ENCODE measurements at regions not wholly inside any gene's neighbourhood (a gene's known extent, or its start where the extent isn't known, plus 50 kb on each side); places are given as distances from the start of the nearest gene placed in this dataset.
"Not testable (repeated sequence)": the region's sequence is repeated elsewhere in the genome, so short reads cannot be mapped to it uniquely, and the experiment has no call there.

DNA sequence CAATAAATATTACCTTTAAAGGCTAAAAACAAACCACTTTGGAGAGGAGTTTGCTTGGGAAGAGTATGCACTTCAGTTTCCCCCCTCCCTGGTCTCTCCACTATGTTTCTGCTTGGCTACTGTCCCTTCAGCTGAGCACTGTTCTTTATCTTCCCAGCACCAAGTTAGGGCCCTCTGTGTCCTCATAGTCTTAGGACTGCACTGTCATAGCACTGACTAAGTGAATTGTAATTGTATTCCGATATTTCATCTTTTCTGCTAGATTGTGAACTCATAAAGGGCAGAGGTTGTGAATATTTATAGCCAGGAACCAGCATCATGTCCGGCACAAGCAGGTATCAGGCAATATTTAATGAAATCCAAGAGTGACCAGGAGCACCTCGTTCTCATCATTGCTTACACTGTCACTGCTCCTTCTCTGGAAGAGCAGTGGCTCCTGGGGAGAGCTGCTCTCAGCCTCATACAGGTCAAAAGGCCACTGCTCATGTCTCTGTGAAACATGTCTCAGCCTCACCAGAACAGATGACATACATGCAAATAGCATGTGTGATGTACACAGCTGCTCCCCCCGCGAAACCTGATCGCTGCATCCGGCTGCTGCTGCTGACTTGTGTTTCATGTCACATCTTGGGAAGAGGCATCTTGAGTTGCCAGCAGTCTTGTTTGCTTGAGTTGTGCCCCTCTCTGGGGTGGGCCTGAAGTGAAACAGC, 279.7 kb upstream of the MSX2 start:
- DNase-seq (ENCODE audit: low read depth): no peak

DNA sequence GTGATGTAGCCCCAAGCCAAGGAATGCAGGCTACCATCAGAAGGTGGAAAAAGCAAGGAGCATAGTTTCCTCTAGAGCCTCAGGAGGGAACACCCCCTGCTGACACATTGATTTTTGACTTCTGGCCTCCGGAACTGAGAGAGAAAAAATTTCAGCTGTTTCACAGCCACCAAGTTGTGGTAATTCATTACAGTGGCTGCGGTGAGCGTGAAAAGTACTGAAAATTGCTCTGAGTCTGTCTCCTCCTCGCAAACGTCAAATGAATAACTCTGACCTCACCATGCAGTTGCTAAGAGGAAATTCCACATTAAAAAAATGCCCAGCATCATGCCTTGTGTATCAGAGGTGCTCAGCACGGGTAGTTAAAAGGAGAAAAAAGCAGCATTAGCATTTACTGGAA, 277.9 kb upstream of the MSX2 start:
- no peak for DNase-seq (ENCODE audit: low read depth)

DNA sequence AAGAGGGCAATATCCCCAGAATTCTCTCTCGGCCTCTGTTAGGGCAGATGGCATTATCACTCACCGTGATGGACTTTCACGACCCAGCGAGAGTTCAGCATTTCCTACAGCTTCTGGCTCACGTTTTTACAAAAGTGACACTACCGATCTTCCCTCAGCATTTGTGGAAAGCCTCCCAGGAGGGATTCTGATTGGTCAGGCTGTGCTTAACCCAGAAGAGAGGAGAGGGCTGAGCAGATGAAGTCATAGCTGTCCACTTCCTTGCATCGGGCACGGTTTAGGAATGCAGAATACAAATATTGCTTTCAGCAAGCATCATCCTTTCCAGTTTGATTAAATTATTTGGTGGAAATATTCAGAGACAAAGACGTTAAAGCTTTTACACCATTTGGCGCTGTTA, 277.4 kb upstream of the MSX2 start:
- no peak for DNase-seq (ENCODE audit: low read depth)

DNA sequence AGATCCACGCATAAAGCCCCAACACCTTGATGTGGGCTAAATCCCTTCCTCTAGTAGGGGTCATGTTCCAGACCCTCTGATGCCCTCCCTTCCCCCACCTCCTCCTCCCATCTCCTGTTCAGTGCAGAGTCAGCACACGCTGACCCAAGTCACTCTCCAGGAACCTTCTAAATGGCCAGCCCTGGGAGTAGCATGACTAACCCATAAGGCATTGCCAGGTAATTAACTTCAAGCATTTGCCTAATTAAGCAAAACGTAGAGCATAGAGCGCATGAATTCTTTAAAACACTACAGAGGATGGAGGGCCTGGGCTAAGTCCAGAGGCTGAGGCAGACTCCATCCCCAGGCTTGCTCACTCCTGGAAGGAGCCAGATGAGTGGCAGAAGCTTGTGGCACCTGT, 276.3 kb upstream of the MSX2 start:
- DNase-seq (ENCODE audit: low read depth): no peak

DNA sequence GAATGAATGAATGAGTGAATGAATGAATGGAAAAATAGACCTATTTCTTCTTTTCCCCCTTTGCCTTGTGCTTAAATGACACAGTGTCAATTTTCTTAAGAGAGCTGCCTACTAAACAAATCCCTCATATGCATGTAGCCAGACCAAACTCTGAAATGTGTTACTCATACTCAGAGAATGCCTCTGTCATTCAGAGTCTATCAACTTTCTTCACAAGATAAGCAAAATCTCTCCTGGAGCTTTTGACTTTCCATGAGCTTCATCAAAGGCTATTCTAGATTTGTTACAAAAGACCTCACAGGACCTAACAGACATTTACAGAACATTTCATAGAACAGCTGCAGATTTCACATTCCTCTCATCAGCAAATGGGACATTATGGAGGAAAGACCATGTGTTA, 275.7 kb upstream of the MSX2 start:
- DNase-seq (ENCODE audit: low read depth): peak; percentile 17

DNA sequence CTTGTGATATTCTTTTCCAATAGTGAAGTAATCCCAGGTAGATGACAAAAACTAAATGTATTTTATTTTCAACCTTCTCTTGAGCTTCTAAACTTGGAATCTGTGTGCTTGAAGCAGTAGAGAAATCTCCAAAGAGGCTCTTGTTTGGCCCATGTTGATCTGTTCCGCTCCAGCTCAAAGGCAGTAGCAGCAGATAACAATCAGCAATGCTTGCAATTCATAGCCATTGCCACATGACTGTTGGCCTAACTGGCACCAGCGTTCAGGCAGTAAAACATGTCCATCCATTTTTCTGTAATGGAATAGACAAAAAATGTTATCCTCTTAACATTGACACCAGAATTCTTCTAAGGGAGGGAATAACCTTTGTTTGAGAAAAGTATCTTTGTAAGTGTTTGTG, 270.7 kb upstream of the MSX2 start:
- no peak for DNase-seq (ENCODE audit: low read depth)

DNA sequence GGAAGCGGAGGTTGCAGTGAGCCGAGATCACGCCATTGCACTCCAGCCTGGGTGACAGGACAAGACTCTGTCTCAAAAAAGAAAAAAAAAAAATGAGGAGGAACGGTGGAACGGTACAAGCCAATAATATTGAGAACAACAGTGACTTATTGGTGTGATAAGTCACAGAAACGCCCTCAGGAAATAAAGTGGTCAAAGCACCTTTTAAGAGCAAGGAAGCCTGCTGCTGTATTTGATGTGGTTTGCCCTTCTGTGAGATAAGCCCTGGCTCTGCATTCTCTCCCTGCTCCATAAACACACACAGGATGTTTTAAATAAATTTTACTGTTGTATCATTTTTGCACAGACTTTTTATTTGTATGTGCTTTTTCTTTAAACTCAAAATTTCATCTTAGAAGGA, 269.9 kb upstream of the MSX2 start:
- DNase-seq (ENCODE audit: low read depth): no peak

DNA sequence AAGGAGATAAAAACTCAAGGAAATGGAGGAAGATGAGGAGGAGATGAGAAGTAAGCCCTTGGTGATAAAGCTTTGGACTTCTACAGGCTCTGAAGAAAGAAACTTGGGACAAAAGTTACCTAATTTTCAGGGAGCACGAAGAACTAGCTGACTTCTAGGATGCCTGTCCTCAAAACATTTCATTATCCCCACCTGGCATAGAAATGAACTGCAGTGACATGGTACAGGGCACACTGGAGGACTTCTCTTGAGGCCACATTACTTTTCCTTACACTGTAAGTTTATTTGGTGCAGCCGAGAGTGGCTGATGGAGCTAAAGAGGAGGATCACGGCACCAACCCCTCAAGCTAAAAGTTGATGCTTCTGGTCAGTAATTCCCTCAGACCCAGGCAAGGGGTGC, 269.5 kb upstream of the MSX2 start:
- DNase-seq (ENCODE audit: low read depth): no peak

DNA sequence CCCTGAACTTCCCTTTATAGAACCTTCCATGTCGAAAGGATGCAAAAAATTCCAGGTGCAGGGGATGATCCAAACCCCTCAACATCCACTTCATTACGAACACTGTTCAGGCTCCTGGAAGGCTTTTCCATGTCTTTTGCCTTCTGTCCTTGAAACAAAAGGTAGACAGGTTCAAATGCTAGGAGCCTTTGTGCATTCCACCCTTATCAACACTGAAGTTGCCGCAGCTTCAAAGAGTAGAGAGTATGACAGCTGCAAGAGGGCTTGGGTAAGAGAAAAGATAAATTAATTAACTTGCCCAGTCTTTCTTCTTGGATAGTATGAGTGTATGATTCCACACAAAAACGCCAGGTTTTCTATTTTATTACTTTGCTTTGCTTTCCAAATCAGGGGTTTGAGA, 269.1 kb upstream of the MSX2 start:
- no peak for DNase-seq (ENCODE audit: low read depth)

DNA sequence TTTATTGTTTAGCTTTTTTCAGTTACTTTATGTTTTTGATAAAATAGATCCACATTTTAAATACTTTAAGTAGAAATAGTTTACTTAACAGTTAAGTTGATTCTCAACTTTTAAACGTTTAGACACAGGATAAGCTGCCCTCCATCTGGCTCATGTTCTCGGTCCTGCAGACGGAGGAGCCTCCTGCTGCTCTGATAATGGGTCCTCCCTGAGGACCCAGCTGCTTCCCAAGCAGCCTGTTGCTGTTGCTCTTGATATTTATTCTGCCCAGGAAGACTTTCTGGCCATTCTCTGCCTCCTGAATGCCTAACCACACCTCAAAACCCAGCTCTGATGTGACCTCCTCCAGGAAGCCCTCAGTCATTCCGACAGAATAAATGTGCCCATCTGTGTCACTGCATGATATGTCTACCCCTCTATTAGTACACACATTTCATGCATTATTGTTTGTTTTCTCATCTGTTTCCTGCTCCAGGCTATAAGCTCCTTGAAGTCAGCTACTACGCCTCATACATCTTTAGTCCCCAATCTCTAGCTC, 267.2 kb upstream of the MSX2 start:
- DNase-seq (ENCODE audit: low read depth): no peak

DNA sequence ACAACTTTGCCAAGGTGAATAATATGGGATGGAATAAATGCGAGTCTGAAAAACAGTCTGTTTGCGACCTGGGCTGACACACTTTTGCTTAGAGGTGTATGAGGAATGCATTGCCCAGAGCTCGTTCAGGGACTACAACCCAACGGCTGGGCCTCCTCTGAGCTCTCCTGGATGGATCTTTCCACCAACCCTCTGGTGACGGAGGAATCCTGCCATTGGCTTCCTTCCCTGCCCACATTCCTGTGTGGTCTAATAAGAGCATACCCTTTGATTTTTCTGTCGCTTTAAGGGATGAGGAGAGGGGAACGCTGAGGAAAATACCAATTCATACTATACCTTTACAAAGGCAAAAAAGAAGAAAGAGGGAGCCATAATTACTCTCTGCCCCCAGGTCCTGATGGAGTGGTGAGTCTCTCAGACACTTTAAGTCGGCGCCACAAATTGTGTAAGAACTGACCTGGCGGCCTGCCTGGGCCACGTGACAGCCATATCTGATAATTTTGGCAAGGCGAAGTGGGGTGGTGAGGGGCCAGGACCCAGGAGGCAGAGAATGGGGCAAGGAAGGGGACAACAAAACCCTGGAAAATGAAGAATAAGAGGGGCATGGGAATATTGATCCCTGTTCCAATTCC, 265.2 kb upstream of the MSX2 start:
- DNase-seq (ENCODE audit: low read depth): no peak

DNA sequence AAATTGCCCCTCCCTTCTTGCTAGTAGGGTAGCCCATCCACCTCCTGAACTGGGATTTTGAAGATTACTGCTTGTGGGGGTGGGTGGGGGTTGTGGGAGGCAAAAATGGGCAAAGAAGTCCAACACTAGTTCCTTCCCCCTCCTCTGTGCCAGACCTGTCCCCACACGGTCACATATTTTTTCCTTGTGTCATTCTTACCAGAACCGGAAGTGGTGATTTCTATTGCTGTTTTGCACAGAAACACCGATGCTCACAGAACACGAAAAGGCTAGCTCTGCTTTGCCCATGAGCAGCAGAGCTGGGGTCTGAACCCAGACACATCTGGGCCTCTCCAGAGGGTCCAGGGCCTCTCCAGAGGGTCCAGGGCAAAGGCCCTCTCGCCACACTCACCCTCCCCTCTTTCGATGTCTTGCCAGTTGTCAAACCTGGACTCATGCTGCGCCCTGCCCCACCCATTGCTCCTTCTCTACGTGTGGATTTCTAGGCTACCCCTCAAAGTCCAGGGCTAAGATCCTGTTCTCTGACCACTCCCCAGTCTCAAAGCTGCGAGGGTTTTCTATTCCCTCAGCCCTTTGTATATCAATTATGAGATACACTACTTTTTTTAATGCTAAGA, 264.4 kb upstream of the MSX2 start:
- DNase-seq (ENCODE audit: low read depth): no peak

DNA sequence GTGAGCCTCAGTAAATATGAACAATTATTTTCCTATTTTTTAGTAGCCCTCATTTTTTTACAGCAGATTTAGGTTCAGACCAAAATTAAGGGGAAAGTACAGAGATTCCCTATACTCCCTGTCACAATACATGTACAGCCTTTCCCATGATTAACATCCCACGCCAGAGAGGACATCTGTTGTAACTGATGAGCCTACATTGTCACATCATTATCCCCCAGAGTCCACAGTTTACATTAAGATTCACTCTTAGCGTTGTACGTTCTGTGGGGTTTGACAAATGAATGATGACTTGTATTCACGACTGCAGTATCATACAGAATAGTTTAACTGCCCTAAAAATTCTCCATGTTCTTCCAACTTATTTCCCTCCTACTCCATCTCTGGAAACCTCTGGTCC, 262.3 kb upstream of the MSX2 start:
- DNase-seq (ENCODE audit: low read depth): no peak

DNA sequence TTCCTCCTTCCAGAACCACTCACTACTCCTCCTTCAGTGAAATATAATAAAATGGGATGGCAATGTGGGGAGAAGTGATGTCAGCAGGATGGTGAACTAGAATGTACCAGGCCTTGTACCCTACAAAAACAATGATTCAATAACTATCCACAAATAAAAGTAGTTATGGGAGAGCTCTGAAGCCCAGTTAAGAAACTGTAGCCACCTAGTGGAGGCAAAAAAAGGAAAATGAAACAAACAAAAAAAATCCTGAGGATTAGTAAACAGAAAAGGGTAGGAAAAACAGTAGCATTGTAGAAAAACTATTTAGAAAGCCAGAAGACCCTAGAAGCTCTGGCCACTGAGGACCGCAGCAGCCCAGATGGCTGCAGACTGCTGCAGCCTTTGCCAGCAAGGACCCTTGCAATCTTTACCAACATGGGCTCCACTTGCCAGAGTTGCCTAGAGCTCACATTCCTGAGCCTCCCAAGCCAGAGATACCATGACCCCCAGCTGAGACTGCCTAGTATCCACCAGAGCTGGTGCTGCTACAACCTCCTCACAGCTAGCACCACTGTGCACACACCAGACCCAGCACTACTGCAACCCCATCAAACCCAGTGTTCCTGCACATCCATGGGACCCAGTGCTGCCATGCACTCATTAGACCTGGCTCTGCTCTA, 259.7 kb upstream of the MSX2 start:
- no peak for DNase-seq (ENCODE audit: low read depth)

DNA sequence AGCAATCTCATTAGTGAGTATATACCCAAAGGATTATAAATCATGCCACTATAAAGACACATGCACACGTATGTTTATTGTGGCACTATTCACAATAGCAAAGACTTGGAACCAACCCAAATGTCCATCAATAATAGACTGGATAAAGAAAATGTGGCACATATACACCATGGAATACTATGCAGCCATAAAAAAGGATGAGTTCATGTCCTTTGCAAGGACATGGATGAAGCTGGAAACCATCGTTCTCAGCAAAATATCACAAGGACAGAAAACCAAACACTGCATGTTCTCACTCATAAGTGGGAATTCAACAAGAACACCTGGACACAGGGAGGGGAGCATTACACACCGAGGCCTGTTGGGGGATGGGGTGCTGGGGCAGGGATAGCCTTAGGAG, 252.9 kb upstream of the MSX2 start:
- DNase-seq (ENCODE audit: low read depth): not testable (repeated sequence)

DNA sequence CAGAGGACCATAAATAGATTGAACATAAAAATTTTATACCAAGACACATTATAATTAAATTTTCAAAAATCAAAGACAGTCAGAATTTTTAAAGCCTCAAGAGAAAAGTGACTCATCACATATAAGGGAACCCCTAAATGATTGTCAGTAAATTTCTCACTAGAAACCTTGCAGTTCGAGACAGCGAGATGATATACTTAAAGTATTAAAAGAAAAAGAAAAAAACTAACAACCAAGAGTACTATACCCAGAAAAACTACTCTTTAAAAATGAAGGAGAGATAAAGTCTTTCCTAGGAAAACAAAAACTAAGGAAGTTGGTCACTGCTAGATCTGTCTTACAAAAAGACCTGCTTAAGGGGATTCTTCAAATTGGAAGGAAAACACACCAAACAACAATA, 251.4 kb upstream of the MSX2 start:
- no peak for DNase-seq (ENCODE audit: low read depth)

DNA sequence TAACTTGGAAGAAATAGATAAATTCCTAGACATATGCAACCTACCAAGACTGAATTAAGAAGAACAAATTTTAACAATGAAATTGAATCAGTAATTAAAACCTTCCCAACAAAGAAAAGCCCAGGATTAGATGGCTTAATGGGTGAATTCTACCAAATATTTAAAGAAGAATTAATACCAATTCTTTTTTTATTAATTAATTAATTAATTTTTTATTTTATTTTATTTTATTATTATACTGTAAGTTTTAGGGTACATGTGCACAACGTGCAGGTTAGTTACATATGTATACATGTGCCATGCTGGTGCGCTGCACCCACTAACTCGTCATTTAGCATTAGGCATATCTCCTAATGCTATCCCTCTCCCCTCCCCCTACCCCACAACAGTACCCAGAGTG, 248.4 kb upstream of the MSX2 start:
- DNase-seq (ENCODE audit: low read depth): not testable (repeated sequence)

DNA sequence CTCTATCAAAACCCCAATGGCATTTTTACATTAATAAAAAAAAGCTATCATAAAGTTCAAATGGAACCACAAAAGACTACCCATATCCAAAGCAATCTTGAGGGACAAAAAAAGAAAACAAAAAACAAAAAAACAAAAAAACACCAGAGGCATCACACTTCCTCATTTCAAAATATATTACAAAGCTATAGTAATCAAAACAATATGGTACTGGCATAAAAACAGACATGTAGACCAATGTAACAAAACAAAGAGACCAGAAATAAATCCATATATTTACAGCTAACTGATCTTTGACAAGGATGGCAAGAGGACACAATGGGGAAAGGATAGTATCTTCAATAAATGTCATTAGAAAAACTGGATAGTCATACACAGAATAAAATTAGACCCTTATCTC, 245.1 kb upstream of the MSX2 start:
- no peak for DNase-seq (ENCODE audit: low read depth)

DNA sequence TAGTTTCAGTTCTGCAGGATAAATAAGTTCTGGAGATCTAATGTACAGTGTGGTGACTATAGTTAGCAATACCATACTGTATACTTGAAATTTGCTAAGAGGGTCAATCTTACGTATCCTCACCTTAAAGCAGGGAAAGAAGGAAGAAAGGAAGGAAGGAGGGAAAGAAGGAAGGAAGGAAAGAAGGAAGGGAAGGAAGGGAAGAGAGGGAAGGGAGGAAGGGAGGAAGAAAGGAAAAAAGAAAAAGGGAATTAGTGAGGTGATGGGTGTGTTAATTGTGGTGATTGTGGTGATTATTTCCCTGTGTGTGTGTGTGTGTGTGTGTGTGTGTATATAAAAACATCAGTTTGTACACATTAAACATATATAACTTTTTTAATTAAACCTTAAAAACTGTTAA, 242.6 kb upstream of the MSX2 start:
- DNase-seq (ENCODE audit: low read depth): no peak

DNA sequence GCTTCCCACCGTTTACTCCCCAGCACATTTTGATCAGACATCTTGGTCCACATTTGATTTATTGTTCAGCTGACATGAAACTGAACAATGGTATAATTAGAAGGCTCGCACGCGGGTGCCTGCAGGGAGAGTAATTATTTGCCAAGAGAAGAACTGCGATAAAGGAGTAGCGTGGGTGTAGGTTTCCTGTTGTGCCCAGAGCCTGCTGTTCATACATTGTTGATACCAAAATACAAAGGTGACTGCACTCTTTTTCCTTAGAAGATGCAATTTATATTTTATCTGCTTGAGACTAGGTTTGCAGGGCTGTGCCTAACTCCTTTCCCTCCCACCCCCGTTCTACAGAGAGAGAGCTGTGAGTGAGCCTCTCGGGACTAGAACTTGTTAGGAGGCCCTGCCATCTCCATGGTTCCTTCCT, 241.8 kb upstream of the MSX2 start:
- DNase-seq (ENCODE audit: low read depth): no peak

DNA sequence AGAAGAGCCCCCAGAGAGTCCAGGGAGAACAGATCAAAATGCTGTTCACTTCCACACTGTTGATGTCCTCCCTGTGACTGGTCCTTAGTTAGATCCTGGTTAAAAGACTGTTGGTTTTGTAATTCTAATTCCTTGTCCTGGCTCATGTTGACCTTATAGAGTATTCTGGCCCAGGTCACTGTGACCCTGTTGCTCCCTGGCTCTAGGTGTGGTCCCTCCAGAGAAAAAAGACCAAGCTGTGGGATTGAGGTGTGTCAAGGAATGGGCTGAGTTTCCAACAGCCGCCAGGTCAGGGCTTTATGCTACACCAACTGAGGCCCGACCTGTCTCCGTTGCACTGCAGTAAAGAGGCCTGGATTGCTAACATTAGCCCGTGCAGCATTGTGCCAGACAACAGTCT, 241.0 kb upstream of the MSX2 start:
- DNase-seq (ENCODE audit: low read depth): no peak

DNA sequence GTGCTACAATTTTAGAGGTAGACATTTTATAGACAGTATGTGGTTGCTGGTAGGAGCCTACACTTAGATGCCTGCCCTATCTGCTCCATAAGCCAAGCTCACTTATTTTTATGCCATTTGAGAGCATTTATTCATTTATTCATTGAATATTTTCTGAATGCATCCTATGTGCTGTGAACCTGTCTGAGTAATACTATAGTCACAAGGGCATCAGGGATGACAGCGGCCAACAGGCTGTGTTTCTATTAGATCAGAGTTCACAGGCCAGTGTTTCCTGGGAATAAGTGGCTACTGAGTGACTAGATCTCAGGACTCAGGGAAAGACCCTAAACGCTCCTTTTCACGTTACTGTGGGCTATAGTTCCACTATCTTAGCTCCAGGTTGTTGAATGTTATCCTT, 235.2 kb upstream of the MSX2 start:
- DNase-seq (ENCODE audit: low read depth): no peak
